MG63 (cell line): ENCODE measurements at regions not wholly inside any gene's neighbourhood (a gene's known extent, or its start where the extent isn't known, plus 50 kb on each side); places are given as distances from the start of the nearest gene placed in this dataset.
"Not testable (repeated sequence)": the region's sequence is repeated elsewhere in the genome, so short reads cannot be mapped to it uniquely, and the experiment has no call there.

ENCODE experiments used
- DNase-seq: peaks from one replicate; pipeline ENCODE4 v3.0.0-alpha.2; 2020
- H3K27me3 ChIP-seq: fragments of 250-450 bp; sonication (Bioruptor Pico); 2 replicates; pipeline ENCODE4 v1.5.1; 2020; ENCODE audit warnings: mild to moderate bottlenecking, moderate library complexity
- H3K36me3 ChIP-seq: fragments of 250-450 bp; sonication (Bioruptor Pico); 2 replicates; pipeline ENCODE4 v1.5.1; 2020; ENCODE audit warnings: mild to moderate bottlenecking, moderate library complexity
- H3K4me3 ChIP-seq: fragments of 250-450 bp; sonication (Bioruptor Pico); 2 replicates; pipeline ENCODE4 v1.5.1; 2020; ENCODE audit warnings: mild to moderate bottlenecking, moderate library complexity
- H3K9me3 ChIP-seq: fragments of 250-450 bp; sonication (Bioruptor Pico); 2 replicates; pipeline ENCODE4 v1.5.1; 2020; ENCODE audit warnings: mild to moderate bottlenecking, moderate library complexity

DNA sequence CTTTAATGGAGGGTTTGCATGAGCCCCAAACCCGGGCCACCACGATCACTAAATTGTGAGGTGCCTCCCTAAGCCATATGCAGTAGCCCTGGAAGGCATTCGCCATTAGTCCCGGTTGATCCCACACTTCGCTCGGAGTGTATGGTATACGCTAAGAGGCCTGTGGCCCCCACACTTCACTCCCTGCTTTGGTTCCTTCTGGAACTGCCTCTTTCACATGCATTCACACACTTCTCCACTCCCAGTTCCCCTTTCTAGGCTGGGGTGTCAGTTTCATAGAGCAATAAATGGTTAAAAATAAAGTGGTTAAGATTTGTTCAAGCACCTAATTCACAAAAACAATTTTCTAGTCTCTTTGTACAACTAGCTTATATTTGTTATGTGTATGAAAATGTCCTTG, 212.1 kb upstream of the KCND2 start:
- Histone ChIP-seq H3K27me3 (no peaks in the 10 kb centered on the region), H3K36me3 (no peaks in the 10 kb centered on the region), H3K4me3 (no peak overlapping the region), H3K9me3 (no peaks in the 10 kb centered on the region)
- DNase-seq: no peak

- DNase-seq: no peak
- H3K4me3 ChIP-seq: no peak overlapping the region
- no peaks in the 10 kb centered on the region for H3K36me3 ChIP-seq
- H3K27me3 ChIP-seq: no peaks in the 10 kb centered on the region
- H3K9me3 ChIP-seq: no peaks in the 10 kb centered on the region
These were observed 208.4 kb upstream of the KCND2 start for GRCh38 chr7:120064565-120064964.

- H3K9me3 ChIP-seq, H3K36me3 ChIP-seq, H3K4me3 ChIP-seq, DNase-seq, H3K27me3 ChIP-seq: not testable (repeated sequence)
These were observed 206.1 kb upstream of the KCND2 start for GRCh38 chr7:120066898-120067297.

DNA sequence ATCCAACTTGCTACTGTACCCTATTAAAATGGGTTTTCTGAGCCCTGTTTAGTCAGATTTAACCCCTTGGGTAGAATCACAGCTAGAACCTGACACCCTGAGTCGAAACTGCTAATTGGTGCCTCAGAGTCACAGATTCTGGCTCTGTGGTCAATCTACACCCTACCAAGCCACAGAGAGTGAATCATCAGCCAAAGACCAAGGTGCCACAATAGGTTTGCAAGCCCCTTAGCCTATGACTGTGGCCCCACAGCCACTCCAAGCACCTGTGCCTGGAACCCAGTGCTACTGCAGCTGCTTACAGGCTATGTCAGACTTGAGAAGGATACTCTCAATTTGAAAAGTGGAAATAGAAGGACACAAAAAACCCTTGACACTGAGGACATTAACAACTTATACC, 202.8 kb upstream of the KCND2 start:
- no peaks in the 10 kb centered on the region for H3K36me3 ChIP-seq
- H3K4me3 ChIP-seq: no peak overlapping the region
- no peaks in the 10 kb centered on the region for H3K9me3 ChIP-seq
- H3K27me3 ChIP-seq: no peaks in the 10 kb centered on the region
- DNase-seq: no peak

- no peaks in the 10 kb centered on the region for H3K27me3 ChIP-seq
- DNase-seq: no peak
- H3K36me3 ChIP-seq: no peaks in the 10 kb centered on the region
- no peaks in the 10 kb centered on the region for H3K9me3 ChIP-seq
- no peak overlapping the region for H3K4me3 ChIP-seq
These were observed 195.2 kb upstream of the KCND2 start for GRCh38 chr7:120077777-120078176.

DNA sequence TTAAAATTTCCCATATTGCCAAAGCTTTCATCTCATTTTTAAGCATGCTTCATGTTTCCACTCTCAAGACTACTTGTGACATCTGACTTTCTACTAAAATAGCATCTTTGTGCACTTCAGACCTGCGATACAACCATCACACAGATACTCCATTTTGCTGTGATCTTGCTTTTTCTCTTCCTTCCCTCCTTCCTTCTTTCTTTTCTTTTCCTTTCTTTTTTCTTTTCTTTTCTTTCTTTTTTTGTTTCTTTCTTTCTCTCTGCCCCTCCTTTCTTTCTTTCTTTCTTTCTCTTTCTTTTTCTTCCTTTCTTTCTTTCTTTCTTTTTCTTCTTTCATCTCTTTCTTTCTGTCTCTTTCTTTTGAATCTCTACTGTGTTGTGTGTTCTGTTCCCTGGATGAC, 194.0 kb upstream of the KCND2 start:
- Histone ChIP-seq H3K27me3 (no peaks in the 10 kb centered on the region), H3K9me3 (no peaks in the 10 kb centered on the region), H3K36me3 (no peaks in the 10 kb centered on the region), H3K4me3 (no peak overlapping the region)
- no peak for DNase-seq

- DNase-seq: no peak
- Histone ChIP-seq H3K36me3 (no peaks in the 10 kb centered on the region), H3K4me3 (no peak overlapping the region), H3K27me3 (no peaks in the 10 kb centered on the region), H3K9me3 (no peaks in the 10 kb centered on the region)
These were observed 193.3 kb upstream of the KCND2 start for GRCh38 chr7:120079704-120080103.

GRCh38 chr7:120086468-120086867, 186.5 kb upstream of the KCND2 start:
- not testable (repeated sequence) for H3K9me3 ChIP-seq, H3K27me3 ChIP-seq, H3K4me3 ChIP-seq, DNase-seq, H3K36me3 ChIP-seq

DNA sequence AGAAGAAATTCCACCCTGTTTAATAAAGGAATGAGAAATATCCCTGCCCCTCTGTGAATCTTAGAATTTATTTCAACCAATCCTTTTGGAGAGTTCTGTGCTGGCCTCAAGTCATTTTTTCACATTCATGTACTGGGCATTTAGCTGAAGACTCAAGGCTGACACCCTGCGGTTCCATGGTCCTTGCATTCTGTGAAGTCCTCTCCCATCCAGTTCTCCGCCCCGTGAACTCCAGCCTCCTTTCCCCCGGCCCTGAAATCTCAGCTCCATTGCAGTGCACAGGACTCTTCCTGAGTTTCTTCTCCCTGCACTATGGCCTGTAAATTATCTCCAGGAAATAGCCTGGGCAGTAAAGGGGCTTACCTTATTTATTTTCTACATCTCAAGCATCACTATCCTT, 183.0 kb upstream of the KCND2 start:
- H3K4me3 ChIP-seq: no peak overlapping the region
- no peaks in the 10 kb centered on the region for H3K36me3 ChIP-seq
- no peaks in the 10 kb centered on the region for H3K27me3 ChIP-seq
- no peaks in the 10 kb centered on the region for H3K9me3 ChIP-seq
- peak; percentile 2 for DNase-seq

DNA sequence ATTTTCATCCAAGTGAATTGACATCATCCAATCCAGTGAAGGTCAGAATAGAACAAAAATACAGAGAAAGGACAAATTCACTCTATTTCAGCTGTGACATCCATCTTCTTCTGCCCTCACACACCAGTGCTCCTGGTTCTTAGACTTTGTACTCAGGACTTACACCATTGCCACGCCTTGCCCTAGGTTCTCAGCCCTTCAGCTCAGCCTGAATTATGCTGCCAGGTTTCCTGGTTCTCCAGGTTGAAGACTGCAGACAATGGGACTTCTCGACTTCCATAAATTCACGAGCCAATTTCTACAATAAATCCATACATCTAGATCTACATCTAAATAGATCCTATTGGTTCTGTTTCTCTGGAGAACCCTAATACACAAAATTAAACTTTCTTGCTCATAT, 181.2 kb upstream of the KCND2 start:
- no peak for DNase-seq
- Histone ChIP-seq H3K4me3 (no peak overlapping the region), H3K9me3 (no peaks in the 10 kb centered on the region), H3K36me3 (no peaks in the 10 kb centered on the region), H3K27me3 (no peaks in the 10 kb centered on the region)

DNA sequence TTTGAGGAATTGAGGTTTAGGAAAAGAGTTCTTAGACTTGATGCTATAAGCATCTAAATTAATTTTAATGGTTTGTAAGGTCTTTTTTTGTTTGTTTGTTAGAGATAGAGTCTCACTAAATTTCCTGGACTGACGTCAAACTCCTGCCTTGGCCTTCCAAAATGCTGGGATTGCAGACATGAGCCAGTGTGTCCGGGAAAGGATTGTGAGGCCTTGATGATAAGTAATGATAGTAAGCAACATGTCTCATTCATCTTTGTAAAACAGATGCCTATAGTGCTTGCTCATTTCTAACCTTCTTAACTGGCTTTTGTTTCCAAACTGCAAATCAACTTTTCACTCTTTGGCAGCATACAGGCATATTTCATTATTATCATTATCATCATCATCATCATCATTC, 176.0 kb upstream of the KCND2 start:
- Histone ChIP-seq H3K4me3 (no peak overlapping the region), H3K27me3 (no peaks in the 10 kb centered on the region), H3K9me3 (no peaks in the 10 kb centered on the region), H3K36me3 (no peaks in the 10 kb centered on the region)
- DNase-seq: no peak

DNA sequence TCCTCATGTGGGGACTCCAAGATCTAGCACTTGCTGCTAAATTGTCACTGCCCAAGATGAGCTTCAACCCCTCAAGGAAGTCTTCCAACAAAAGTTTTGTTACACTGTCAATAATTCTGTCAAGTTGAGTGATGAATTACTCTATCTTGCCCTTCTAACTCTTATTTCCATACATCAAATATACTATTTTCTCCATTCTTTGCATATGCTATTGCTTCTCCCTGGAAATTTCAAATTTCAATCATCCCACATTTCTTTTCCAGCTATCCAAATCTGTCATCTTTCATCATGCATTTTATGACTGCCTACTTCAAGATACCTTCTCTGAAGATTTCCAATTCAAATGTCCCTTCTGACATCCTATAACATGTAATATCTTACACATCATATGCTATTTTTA, 175.2 kb upstream of the KCND2 start:
- no peak for DNase-seq
- Histone ChIP-seq H3K36me3 (no peaks in the 10 kb centered on the region), H3K4me3 (no peak overlapping the region), H3K27me3 (no peaks in the 10 kb centered on the region), H3K9me3 (no peaks in the 10 kb centered on the region)

GRCh38 chr7:120108376-120108775, 164.6 kb upstream of the KCND2 start:
- no peaks in the 10 kb centered on the region for H3K36me3 ChIP-seq
- no peaks in the 10 kb centered on the region for H3K27me3 ChIP-seq
- no peak overlapping the region for H3K4me3 ChIP-seq
- no peaks in the 10 kb centered on the region for H3K9me3 ChIP-seq
- no peak for DNase-seq

GRCh38 chr7:120110169-120110568, 162.8 kb upstream of the KCND2 start:
- Histone ChIP-seq H3K27me3 (no peaks in the 10 kb centered on the region), H3K4me3 (no peak overlapping the region), H3K36me3 (no peaks in the 10 kb centered on the region), H3K9me3 (no peaks in the 10 kb centered on the region)
- DNase-seq: no peak

GRCh38 chr7:120114626-120115025, 158.3 kb upstream of the KCND2 start:
- Histone ChIP-seq H3K36me3 (no peaks in the 10 kb centered on the region), H3K27me3 (no peaks in the 10 kb centered on the region), H3K9me3 (no peaks in the 10 kb centered on the region), H3K4me3 (no peak overlapping the region)
- no peak for DNase-seq

- Histone ChIP-seq H3K27me3 (no peaks in the 10 kb centered on the region), H3K9me3 (no peaks in the 10 kb centered on the region), H3K4me3 (no peak overlapping the region), H3K36me3 (no peaks in the 10 kb centered on the region)
- no peak for DNase-seq
These were observed 149.4 kb upstream of the KCND2 start for GRCh38 chr7:120123528-120123927.

DNA sequence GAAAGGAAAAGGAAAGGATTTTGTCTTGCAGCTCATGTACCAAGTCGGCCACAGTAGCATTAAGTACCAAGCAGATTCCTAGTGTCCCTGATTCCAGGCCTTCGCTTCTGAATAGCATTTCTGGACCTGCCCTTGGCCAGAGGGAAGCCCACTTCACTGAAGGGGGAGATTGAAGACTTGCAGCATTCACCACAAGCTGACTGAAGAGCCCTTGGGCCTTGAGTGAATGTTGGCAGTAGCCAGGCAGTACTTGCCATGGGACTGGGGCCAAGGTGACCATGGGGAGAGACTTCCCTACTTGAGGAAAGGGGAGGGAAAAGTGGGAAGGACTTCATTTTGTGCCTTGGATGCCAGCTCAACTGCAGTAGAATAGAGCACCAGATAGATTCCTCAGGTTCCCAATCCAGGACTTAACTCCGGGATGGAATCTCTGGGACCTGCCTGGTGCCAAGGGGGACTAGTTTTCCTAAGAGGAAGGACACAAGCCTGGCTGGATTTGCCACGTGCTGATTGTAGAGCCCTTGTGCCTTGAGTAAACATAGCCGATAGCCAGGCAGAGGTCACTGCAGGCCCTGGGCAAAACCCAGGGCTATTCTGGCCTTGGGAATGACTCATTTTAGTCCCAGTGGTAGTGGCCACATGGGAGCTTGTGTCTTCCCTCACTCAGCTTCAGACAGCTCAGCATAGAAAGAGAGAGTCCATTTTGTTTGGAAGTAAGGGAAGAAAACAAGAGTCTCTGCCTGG, 141.7 kb upstream of the KCND2 start:
- DNase-seq: no peak
- no peaks in the 10 kb centered on the region for H3K27me3 ChIP-seq

GRCh38 chr7:120138497-120138896, 134.5 kb upstream of the KCND2 start:
- DNase-seq: no peak
- Histone ChIP-seq H3K36me3 (no peaks in the 10 kb centered on the region), H3K27me3 (no peaks in the 10 kb centered on the region), H3K4me3 (no peak overlapping the region), H3K9me3 (no peaks in the 10 kb centered on the region)

More for the DNA sequence above, 141.7 kb upstream of the KCND2 start:
- H3K36me3 ChIP-seq: no peaks in the 10 kb centered on the region
- no peak overlapping the region for H3K4me3 ChIP-seq
- no peaks in the 10 kb centered on the region for H3K9me3 ChIP-seq

GRCh38 chr7:120156476-120156875, 116.5 kb upstream of the KCND2 start:
- H3K27me3 ChIP-seq: no peaks in the 10 kb centered on the region
- H3K9me3 ChIP-seq: no peaks in the 10 kb centered on the region
- no peaks in the 10 kb centered on the region for H3K36me3 ChIP-seq
- DNase-seq: no peak
- H3K4me3 ChIP-seq: no peak overlapping the region
